HG02938 (cell line): ENCODE measurements at regions not wholly inside any gene's neighbourhood (a gene's known extent, or its start where the extent isn't known, plus 50 kb on each side); places are given as distances from the start of the nearest gene placed in this dataset.
A peak's percentile ranks its signal among the peaks of the same experiment; 100 is the strongest.
"Not testable (repeated sequence)": the region's sequence is repeated elsewhere in the genome, so short reads cannot be mapped to it uniquely, and the experiment has no call there.

Experiments used
- ATAC-seq: cut with Tn5 transposase; IDR thresholded peaks from one replicate; pipeline ENCODE4 v1.9.1; 2021; ENCODE audit warnings: mild to moderate bottlenecking, moderate library complexity; ENCODE audit not compliant: unreplicated experiment

DNA sequence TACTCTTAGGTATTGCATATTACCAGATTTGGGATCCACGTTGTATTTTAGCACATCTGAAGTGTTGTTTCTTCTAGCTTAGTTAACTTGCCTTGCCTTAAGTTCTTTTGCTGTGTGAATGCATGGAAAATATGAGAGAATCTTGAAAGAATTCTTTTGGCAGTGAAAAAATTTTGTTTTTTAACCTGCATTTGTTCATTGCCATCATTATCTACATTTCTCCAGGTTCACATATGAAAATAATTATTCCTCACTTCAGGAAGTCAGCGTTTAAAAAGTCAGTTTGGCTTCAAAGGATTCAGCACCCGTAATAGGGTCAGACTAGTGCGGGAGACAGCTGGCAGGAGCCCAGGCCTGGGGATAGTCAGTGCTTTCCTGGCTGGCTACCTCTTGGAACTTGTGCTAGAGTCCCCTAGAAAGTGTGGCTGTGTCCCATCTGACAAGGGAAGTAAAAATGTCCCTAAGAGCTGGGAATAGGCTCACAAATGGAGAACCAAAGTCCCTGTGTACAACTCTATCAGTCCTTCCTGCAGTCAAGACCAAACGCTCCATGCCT lies 251.9 kb upstream of the KLF3 start:
- ATAC-seq = no peak

GRCh38 chr4:38413524-38414341 lies 250.3 kb upstream of the KLF3 start:
- no peak for ATAC-seq

GRCh38 chr4:38414410-38414809 lies 249.6 kb upstream of the KLF3 start:
- no peak for ATAC-seq

GRCh38 chr4:38415682-38416081 lies 248.3 kb upstream of the KLF3 start:
- no peak for ATAC-seq

GRCh38 chr4:38416450-38417014 lies 247.5 kb upstream of the KLF3 start:
- no peak for ATAC-seq

DNA sequence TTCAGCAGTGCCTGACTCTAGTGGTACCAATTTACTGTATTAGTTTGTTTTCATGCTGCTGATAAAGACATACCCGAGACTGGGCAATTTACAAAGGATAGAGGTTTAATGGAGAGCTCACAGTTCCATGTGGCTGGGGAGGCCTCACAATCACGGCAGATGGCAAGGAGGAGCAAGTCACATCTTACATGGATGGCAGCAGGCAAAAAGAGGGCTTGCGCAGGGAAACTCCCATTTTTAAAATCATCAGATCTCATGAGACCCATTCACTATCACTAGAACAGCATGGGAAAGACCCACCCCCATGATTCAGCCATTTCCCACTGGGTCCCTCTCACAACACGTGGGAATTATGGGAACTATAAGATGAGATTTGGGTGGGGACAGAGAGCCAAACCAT lies 243.7 kb upstream of the KLF3 start:
- ATAC-seq = not testable (repeated sequence)

DNA sequence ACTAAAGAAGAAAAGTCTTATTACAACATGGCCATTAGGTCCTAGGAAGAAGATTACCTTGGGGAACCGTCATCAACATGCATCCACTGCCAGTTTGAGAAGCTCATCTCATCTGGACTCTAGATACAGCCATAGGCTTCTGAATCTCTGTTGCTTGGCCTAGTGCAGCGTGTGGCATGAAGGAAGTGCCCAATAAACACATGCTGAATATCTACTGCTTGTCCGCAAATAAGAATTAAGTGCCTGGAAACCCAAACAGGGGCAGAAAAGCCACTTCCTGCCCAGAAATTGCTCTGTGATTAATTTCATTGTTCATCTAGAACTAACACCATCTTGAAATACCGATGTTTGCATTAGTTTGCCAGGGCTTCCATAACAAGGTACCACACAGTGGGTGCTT lies 241.1 kb upstream of the KLF3 start:
- ATAC-seq = no peak

DNA sequence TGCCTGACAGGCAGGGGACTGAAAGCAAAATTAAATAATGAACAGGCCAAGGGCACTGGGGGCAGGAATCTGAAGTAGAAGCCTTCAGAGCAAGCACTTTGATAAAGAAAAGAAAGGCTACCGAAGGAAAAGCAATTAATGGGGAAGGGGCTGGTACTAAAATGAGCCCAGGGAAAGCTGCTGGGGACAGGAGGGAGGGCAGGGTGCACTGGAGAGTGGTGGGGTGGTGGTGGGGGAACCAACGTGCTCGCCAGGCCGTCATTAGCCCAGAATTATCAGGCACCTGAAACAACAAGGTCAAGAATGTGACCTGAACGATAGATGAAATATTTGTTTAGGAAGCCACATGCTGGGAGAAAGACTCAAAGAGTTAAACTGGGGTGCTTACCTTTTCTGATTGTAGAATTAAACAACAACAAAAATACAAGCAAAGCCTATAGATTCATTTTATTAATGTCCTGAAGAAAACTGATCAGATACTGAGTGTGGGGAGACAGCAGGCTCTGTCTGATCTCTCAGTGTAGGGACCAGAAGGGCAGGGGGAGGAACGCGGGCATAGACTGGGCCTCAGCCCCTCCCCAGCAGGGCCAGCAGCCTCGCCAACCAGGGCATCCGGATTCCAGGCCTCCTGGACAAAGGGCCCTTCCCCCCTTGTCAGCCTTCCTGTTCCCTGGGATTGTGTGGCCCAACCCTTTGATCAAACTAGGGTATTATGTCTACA lies 239.7 kb upstream of the KLF3 start:
- ATAC-seq = no peak

DNA sequence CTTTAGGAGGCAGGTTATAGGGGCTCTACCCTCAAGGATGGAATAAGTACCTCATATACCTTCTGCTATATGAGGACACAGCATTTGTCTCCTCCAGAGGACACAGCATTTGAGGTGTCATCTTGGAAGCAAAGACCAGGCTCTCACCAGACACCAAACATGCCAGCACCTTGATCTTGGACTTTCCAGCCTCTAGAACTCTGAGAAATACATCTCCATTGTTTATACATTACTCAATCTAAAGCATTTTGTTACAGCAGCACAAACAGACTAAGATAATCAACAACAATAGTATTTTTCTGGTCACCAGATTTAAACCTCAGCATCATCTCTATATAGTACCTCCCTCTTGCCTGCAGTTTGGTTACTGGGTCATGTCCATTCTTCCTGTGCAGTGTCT lies 237.5 kb upstream of the KLF3 start:
- ATAC-seq = no peak

DNA sequence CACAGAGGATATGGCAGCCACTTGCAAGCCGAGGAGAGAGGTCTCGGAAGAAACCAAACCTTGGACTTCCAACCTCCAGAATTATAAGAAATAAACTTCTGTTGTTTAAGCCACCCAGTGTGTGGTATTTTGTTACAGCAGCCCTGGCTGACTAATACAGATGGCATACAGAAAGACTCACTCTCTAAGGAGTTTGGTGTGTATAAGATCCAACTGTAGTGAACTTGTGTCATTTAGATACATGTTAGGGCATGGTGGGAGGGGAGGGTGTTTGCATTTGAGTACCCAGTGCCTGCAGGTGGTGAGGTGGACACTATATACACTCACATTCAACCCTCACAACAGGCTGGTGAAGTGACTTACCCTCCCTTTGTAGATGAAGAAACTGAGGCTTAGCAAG lies 233.2 kb upstream of the KLF3 start:
- ATAC-seq = no peak

DNA sequence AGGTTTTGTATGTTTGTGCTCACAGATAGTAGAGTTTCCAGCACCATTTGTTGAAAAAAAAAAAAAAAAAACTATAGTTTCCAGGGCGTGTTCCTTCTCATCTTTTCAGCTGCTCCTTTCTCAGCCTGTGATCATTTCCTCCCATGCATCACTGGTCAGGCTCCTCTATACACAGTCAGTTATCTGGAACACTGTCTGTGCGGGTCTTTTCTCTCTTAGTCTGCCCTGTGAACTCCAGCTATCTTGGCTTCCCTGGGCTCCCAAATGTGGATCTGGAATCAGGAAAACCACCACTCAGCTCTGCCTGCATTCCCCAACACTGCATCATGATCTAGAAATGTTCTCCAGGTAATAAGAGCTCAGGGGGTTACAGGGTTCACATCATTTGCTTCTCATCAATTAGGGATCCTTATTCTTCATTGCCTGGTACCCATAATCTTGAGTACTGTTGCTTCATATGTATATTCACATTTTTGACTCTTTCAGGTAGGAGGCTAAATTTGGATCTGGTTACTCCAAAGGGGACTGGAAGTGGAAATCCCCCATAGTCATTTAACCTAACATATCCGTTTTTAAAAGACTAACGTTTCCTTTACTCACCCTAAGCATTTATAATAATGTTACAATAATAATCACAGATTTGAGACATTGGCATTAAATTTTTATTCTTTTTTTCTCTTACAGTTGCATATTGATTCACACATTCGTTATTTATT lies 221.8 kb upstream of the KLF3 start:
- no peak for ATAC-seq

DNA sequence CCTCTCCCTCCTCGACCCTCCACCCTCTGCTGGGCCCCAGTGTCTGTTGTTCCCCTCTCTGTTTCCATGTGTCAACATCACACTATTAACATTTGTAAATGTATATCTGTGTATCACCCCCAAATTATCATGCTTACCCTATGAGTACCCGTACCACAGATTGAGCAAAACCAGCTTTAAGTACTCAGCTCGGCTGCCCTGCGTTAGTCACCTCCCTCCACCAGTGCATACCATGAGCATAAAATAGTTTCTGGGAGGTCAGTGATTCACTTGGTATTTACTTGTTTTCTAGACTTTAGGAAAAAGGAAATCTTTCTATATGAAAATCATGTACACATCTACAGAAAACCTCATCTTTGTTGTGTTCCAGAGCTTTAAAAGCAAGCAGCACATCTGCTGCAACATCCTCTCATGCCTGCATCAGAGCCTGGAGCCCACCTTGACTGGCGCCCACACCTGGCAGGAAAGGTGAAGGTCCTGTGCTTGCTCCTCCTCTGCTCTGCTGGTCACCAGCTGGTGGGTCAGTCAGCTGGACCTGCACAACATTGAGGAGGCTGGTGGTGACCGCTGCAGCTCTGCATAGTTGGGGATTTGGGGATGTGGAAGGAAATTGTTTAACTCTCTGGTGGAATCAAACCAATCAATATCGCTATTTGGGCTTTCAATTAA lies 214.4 kb upstream of the KLF3 start:
- no peak for ATAC-seq

DNA sequence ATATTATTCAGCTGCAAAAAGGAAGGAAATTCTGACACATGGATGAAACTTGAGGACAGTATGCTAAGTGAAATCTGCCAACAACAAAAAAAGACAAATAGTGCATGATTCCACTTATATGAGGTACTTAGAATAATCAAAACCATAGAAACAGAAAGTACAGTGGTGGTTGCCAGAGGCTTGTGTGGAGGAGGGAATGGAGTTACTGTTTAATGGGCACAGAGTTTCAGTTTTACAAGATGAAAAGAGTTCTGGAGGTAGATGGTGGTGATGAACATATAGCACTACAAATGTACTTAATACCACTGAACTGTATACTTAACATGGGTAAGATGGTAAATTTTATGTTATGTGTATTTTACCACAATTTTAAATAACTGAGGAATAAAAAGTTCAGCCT lies 212.0 kb upstream of the KLF3 start:
- peak; percentile 45 for ATAC-seq

DNA sequence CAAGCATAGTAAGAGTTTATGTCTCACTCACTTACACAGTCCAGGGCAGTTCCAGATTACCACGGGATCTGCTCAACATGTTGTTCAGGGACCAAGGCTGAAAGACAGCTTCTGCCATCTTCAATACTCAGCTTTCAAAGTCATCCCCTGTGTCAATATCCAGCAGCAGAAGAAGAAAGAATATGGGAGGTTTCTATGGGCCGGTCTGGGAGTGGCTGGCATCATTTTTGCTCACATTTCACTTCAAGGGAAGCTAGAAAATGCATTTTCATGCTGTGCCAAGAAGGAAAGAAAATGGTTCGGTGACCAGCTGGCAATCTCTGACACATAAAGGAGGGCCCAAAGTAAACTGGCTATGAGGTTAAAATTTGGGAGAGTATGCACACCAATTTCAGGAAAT lies 211.5 kb upstream of the KLF3 start:
- no peak for ATAC-seq

DNA sequence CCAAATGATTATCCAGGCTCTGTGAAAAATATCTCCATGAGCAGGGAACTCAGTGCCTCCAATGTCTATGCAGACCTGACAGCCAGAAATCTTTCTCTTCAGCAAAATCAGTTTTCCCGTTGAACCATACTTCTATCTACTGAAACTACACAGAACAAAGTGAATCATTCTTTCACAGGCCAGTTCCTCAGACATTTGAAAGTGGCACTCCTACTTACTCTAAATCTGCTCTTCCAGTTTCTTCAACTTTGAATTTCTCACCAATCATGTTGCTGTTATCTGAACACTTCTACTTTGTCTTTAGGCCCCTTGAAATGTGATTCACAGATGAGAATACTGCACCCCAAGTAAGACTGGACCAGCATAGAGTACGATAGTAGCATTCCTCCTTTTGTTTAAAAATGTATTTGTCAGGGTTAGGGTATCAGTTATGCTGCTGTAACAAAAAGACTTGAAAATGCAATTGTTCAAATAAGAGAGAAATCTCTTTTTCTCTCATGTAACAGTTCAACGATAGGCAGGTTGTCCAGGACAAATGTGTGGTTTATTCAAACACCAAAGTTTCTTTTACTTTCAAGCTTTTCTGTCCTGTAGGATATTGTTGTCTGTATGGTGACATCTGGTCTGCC lies 210.6 kb upstream of the KLF3 start:
- no peak for ATAC-seq

- no peak for ATAC-seq
These were observed 209.7 kb upstream of the KLF3 start for GRCh38 chr4:38454284-38454683.

GRCh38 chr4:38455092-38455862 lies 208.7 kb upstream of the KLF3 start:
- ATAC-seq = peak; percentile 66

DNA sequence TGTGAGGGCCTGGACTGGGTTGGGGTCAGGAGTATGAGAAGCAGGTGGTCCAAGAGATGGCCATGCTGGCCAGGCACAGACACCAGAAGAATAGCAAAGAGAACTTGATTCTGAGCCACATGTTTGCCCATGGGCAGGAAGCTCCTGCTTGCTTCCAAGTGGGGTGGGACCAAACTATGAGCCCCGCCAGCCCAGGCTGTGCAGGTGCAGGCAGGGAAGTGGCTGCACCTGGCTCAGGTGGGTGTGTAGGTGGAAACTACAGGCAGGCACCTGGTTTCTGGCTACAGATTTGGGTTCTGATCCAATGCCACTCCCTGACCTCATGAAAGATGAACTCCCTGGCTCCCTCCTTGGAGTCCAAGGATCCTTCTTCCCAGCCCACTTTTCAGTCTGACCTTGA lies 207.9 kb upstream of the KLF3 start:
- ATAC-seq = no peak

- no peak for ATAC-seq
These were observed 202.7 kb upstream of the KLF3 start for GRCh38 chr4:38461342-38461741.
